H9 (cell line): ENCODE measurements at regions not wholly inside any gene's neighbourhood (a gene's known extent, or its start where the extent isn't known, plus 50 kb on each side); places are given as distances from the start of the nearest gene placed in this dataset.

Source experiments
- DNase-seq: peaks from one replicate; pipeline ENCODE4 v3.0.0-alpha.2; 2017
- H2AFZ ChIP-seq: one replicate; pipeline ENCODE4 v1.6.1; 2013; ENCODE audit warnings: mild to moderate bottlenecking, low read length, control low read depth, moderate library complexity
- H2AK5ac ChIP-seq: 2 replicates; pipeline ENCODE4 v1.6.1; 2013; ENCODE audit warnings: low read length, control low read depth, mixed read lengths; ENCODE audit not compliant: insufficient read length
- H2BK120ac ChIP-seq: one replicate; pipeline ENCODE4 v1.6.1; 2013; ENCODE audit warnings: low read depth, mild to moderate bottlenecking, low read length, control low read depth, inconsistent platforms; ENCODE audit not compliant: poor library complexity, severe bottlenecking
- H2BK12ac ChIP-seq: 2 replicates; pipeline ENCODE4 v1.6.1; 2013; ENCODE audit warnings: low read length, control low read depth, mixed read lengths, low read depth; ENCODE audit not compliant: insufficient read length
- H2BK15ac ChIP-seq: 2 replicates; pipeline ENCODE4 v1.6.1; 2013; ENCODE audit warnings: low read depth, low read length, control low read depth
- H2BK20ac ChIP-seq: one replicate; pipeline ENCODE4 v1.6.1; 2013; ENCODE audit warnings: low read depth, mild to moderate bottlenecking, low read length, control low read depth, inconsistent platforms; ENCODE audit not compliant: poor library complexity, severe bottlenecking
- H2BK5ac ChIP-seq: 2 replicates; pipeline ENCODE4 v1.6.1; 2013; ENCODE audit warnings: low read length, control low read depth, mixed read lengths; ENCODE audit not compliant: insufficient read length
- H3K14ac ChIP-seq: 2 replicates; pipeline ENCODE4 v1.6.1; 2013; ENCODE audit warnings: low read length, control low read depth; ENCODE audit not compliant: insufficient read depth
- H3K18ac ChIP-seq: 2 replicates; pipeline ENCODE4 v1.6.1; 2013; ENCODE audit warnings: low read depth, mild to moderate bottlenecking, mixed read lengths, low read length, control low read depth; ENCODE audit not compliant: insufficient read length
- H3K23ac ChIP-seq: 2 replicates; pipeline ENCODE4 v1.6.1; 2013; ENCODE audit warnings: low read length, control low read depth, mixed read lengths, low read depth; ENCODE audit not compliant: insufficient read length
- H3K23me2 ChIP-seq: 2 replicates; pipeline ENCODE4 v1.6.1; 2013; ENCODE audit warnings: low read depth, mild to moderate bottlenecking, mixed read lengths, low read length, control low read depth; ENCODE audit not compliant: insufficient read length, poor library complexity, severe bottlenecking
- H3K27ac ChIP-seq: 2 replicates; pipeline ENCODE4 v1.5.1; 2013; ENCODE audit warnings: low read length, control low read depth, mixed read lengths, low read depth; ENCODE audit not compliant: insufficient read length
- H3K27me3 ChIP-seq: 2 replicates; pipeline ENCODE4 v1.6.1; 2013; ENCODE audit warnings: low read length, control low read depth, inconsistent platforms; ENCODE audit not compliant: insufficient read depth
- H3K4ac ChIP-seq: 2 replicates; pipeline ENCODE4 v1.6.1; 2013; ENCODE audit warnings: low read depth, mild to moderate bottlenecking, control low read depth, inconsistent platforms, low read length, moderate library complexity
- H3K4me1 ChIP-seq: 2 replicates; pipeline ENCODE4 v1.6.1; 2013; ENCODE audit warnings: low read length, control low read depth, inconsistent platforms; ENCODE audit not compliant: insufficient read depth
- H3K4me2 ChIP-seq: 2 replicates; pipeline ENCODE4 v1.6.1; 2013; ENCODE audit warnings: low read length, control low read depth, mixed read lengths; ENCODE audit not compliant: insufficient read length, insufficient read depth
- H3K56ac ChIP-seq: 2 replicates; pipeline ENCODE4 v1.6.1; 2013; ENCODE audit warnings: low read depth, mild to moderate bottlenecking, mixed read lengths, low read length, control low read depth; ENCODE audit not compliant: insufficient read length
- H3K79me1 ChIP-seq: 2 replicates; pipeline ENCODE4 v1.6.1; 2013; ENCODE audit warnings: low read depth, mild to moderate bottlenecking, moderate library complexity, low read length, control low read depth, inconsistent platforms; ENCODE audit not compliant: insufficient read depth, poor library complexity, severe bottlenecking
- H3K79me2 ChIP-seq: 2 replicates; pipeline ENCODE4 v1.6.1; 2013; ENCODE audit warnings: low read length, control low read depth, inconsistent platforms; ENCODE audit not compliant: insufficient read depth
- H3K9ac ChIP-seq: 2 replicates; pipeline ENCODE4 v1.6.1; 2013; ENCODE audit warnings: low read length, control low read depth, mixed read lengths; ENCODE audit not compliant: insufficient read length; ENCODE audit errors: extremely low read depth
- H3K9me3 ChIP-seq: one replicate; pipeline ENCODE4 v1.6.1; 2013; ENCODE audit warnings: low read depth, low read length, inconsistent platforms; ENCODE audit not compliant: control insufficient read depth
- H3T11ph ChIP-seq: one replicate; pipeline ENCODE4 v1.6.1; 2013; ENCODE audit warnings: mild to moderate bottlenecking, low read length, control low read depth, inconsistent platforms
- H4K20me1 ChIP-seq: one replicate; pipeline ENCODE4 v1.6.1; 2013; ENCODE audit not compliant: control insufficient read depth, insufficient read length, insufficient read depth
- H4K5ac ChIP-seq: 2 replicates; pipeline ENCODE4 v1.6.1; 2013; ENCODE audit warnings: low read depth, mild to moderate bottlenecking, mixed read lengths, low read length, control low read depth; ENCODE audit not compliant: insufficient read length
- H4K8ac ChIP-seq: replicated peaks from 2 replicates; pipeline ENCODE4 v1.6.1; 2013; ENCODE audit warnings: low read length, control low read depth, mixed read lengths, low read depth; ENCODE audit not compliant: insufficient read length
- H4K91ac ChIP-seq: 2 replicates; pipeline ENCODE4 v1.6.1; 2013; ENCODE audit warnings: low read depth, mild to moderate bottlenecking, moderate library complexity, mixed read lengths, low read length, control low read depth; ENCODE audit not compliant: insufficient read length
- H3K27ac Mint-ChIP-seq, 3 experiments: 2 replicates in 2 of 3; 3 replicates in 1 of 3; pipeline ENCODE4 v1.8.0; 2020 to 2021; ENCODE audit warnings: mixed read lengths in 3 of 3, mild to moderate bottlenecking in 1 of 3, moderate library complexity in 1 of 3
- H3K27me3 Mint-ChIP-seq: 2 replicates; pipeline ENCODE4 v1.8.0; 2021; ENCODE audit warnings: low read depth, mild to moderate bottlenecking, moderate library complexity, mixed read lengths
- H3K36me3 Mint-ChIP-seq, 3 experiments: 2 replicates in 2 of 3; 3 replicates in 1 of 3; pipeline ENCODE4 v1.8.0; 2020 to 2021; ENCODE audit warnings: low read depth in 3 of 3, mixed read lengths in 3 of 3; ENCODE audit not compliant: insufficient read depth in 1 of 3
- H3K4me1 Mint-ChIP-seq, 2 experiments: 2 replicates each; pipeline ENCODE4 v1.8.0; 2020; ENCODE audit warnings: mixed read lengths in 2 of 2
- H3K4me3 Mint-ChIP-seq, 2 experiments: 2 replicates in 1 of 2; 3 replicates in 1 of 2; pipeline ENCODE4 v1.8.0; 2020 to 2021; ENCODE audit warnings: mild to moderate bottlenecking in 2 of 2, mixed read lengths in 2 of 2, moderate library complexity in 1 of 2
- H3K9me3 Mint-ChIP-seq, 2 experiments: 2 replicates in 1 of 2; 3 replicates in 1 of 2; pipeline ENCODE4 v1.8.0; 2020; ENCODE audit warnings: mild to moderate bottlenecking in 2 of 2, mixed read lengths in 2 of 2, moderate library complexity in 1 of 2
- CTCF ChIP-seq: fragments of 200-600 bp; sonication (generic); conservative IDR thresholded peaks from 3 replicates; pipeline ENCODE4 v1.8.0; 2021; ENCODE audit warnings: antibody characterized with exemption, mild to moderate bottlenecking
- WGBS: extraction: QIAGEN DNeasy Blood & Tissue Kit; methylation state at CpG from one replicate; pipeline ENCODE4 v1.1.7; 2013; ENCODE audit warnings: missing lambda C conversion rate, low lambda C conversion rate, mixed read lengths; ENCODE audit not compliant: insufficient read length; ENCODE audit errors: extremely low coverage; 5-methylcytosine and 5-hydroxymethylcytosine counted together

DNA sequence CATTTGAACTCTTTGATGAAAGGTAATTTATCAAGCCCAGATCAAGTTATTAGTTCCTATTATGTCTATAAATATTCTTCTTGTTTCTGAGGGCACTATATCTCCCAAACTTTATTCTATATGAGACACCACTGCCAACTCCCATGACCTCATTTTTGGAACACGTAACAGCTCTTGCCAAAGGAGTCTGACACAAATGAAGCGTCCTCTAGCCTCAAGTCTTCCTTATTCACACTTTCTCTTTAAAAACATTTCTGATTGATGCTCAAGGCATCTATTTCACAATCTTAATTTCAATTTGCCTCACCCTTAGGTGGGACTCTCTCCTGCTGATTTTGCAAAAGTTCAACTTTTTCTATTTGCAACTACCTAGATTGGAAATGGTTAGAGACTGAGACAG, 848.4 kb downstream of the GATA3 start:
- Histone ChIP-seq H3K23me2 (no peaks in the 10 kb centered on the region), H3K4me1 (no peaks in the 10 kb centered on the region), H3K79me2 (no peaks in the 10 kb centered on the region), H3K79me1 (no peaks in the 10 kb centered on the region), H2BK12ac (no peak overlapping the region), H3K9me3 (no peaks in the 10 kb centered on the region), H3K18ac (no peak overlapping the region), H2AK5ac (no peak overlapping the region), H3K4ac (no peak overlapping the region), H4K8ac (no peak overlapping the region), H4K5ac (no peak overlapping the region), H3K23ac (no peak overlapping the region), H2BK15ac (no peak overlapping the region), H3K27ac (no peak overlapping the region), H4K91ac (no peak overlapping the region), H3K27me3 (no peaks in the 10 kb centered on the region), H2BK5ac (no peak overlapping the region), H4K20me1 (no peaks in the 10 kb centered on the region), H2BK20ac (no peak overlapping the region), H3K4me2 (no peak overlapping the region), H2AFZ (no peak overlapping the region), H3K56ac (no peak overlapping the region), H3K9ac (no peak overlapping the region), H2BK120ac (no peak overlapping the region), H3T11ph (no peak overlapping the region), H3K14ac (no peak overlapping the region)
- peaks cover 3% of the 10 kb centered on the region for H3K27me3 Mint-ChIP-seq
- peaks cover 4 to 11% of the 10 kb centered on the region in 2 experiments; a peak in 3 of 4 replicates for H3K4me1 Mint-ChIP-seq
- DNase-seq, result no peak
- H3K36me3 Mint-ChIP-seq, result no peaks in the 10 kb centered on the region
- no peak overlapping the region for H3K4me3 Mint-ChIP-seq
- no peak overlapping the region for H3K27ac Mint-ChIP-seq
- peaks cover 0 to 3% of the 10 kb centered on the region in 2 experiments; a peak in 1 of 5 replicates for H3K9me3 Mint-ChIP-seq
- no peak for TF ChIP-seq CTCF
- WGBS, result no CpG with 5 or more reads among the region's 2 CpGs
